ENCODE measurements at regions not wholly inside any gene's neighbourhood (a gene's known extent, or its start where the extent isn't known, plus 50 kb on each side); places are given as distances from the start of the nearest gene placed in this dataset.

DNA sequence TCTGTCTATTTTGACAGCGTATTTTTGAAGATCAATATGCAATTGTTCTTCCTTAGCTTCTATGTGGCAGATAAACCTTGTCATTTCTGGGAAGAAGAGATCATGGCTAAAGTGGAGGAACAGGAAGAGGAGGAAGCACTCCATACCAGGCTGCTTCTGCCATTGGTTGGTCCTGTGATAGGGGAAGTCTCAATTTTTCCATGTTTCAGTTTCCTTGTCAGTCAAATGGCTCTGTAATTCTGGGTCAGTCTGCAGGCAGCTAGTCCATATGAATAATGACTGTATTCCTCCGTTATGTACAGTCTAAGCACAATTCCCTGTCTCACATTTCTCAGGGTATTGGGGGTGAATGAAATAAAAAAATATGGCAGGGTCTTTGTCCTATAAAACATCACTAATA is 277.6 kb upstream of the CXCR4 start:
- no peak for TF ChIP-seq SP1 (IDR thresholded peaks at IDR 0.05)
- TF ChIP-seq ZNF384 (IDR thresholded peaks at IDR 0.05): no peak
- TF ChIP-seq ARNT (IDR thresholded peaks at IDR 0.05): no peak
- TF ChIP-seq, protein P1, sequence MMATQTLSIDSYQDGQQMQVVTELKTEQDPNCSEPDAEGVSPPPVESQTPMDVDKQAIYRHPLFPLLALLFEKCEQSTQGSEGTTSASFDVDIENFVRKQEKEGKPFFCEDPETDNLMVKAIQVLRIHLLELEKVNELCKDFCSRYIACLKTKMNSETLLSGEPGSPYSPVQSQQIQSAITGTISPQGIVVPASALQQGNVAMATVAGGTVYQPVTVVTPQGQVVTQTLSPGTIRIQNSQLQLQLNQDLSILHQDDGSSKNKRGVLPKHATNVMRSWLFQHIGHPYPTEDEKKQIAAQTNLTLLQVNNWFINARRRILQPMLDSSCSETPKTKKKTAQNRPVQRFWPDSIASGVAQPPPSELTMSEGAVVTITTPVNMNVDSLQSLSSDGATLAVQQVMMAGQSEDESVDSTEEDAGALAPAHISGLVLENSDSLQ (IDR thresholded peaks at IDR 0.05): no peak
- TF ChIP-seq TARDBP (IDR thresholded peaks at IDR 0.05): no peak
- TF ChIP-seq HDGF (IDR thresholded peaks at IDR 0.05; ENCODE audit: borderline replicate concordance): no peak
- no peak for TF ChIP-seq LEF1 (IDR thresholded peaks at IDR 0.05; ENCODE audit: borderline replicate concordance)
- no peak for TF ChIP-seq FOXK2 (IDR thresholded peaks at IDR 0.05)
- TF ChIP-seq SUZ12 (IDR thresholded peaks at IDR 0.05): no peak
- TF ChIP-seq CTBP1 (IDR thresholded peaks at IDR 0.05; ENCODE audit: borderline replicate concordance): no peak
- TF ChIP-seq L3MBTL2 (conservative IDR thresholded peaks at IDR 0.05): no peak
- TF ChIP-seq FOXA1 (IDR thresholded peaks at IDR 0.05): no peak
- TF ChIP-seq FOXM1 (IDR thresholded peaks at IDR 0.05; ENCODE audit: borderline replicate concordance): no peak
- TF ChIP-seq NFRKB (IDR thresholded peaks at IDR 0.05): no peak
- TF ChIP-seq BHLHE40 (IDR thresholded peaks at IDR 0.05; ENCODE audit: borderline replicate concordance): no peak
- TF ChIP-seq ELF4 (IDR thresholded peaks at IDR 0.05): no peak
- ChIA-PET CTCF (interaction anchor here (1.9 kb wide), 1 partner anchor 11 kb away, joined by 5 read pairs; no protein-coding TSS in a partner anchor), POLR2A (no interaction called here)
- no peak for DNase-seq (ENCODE audit: extremely low spot score)

DNA sequence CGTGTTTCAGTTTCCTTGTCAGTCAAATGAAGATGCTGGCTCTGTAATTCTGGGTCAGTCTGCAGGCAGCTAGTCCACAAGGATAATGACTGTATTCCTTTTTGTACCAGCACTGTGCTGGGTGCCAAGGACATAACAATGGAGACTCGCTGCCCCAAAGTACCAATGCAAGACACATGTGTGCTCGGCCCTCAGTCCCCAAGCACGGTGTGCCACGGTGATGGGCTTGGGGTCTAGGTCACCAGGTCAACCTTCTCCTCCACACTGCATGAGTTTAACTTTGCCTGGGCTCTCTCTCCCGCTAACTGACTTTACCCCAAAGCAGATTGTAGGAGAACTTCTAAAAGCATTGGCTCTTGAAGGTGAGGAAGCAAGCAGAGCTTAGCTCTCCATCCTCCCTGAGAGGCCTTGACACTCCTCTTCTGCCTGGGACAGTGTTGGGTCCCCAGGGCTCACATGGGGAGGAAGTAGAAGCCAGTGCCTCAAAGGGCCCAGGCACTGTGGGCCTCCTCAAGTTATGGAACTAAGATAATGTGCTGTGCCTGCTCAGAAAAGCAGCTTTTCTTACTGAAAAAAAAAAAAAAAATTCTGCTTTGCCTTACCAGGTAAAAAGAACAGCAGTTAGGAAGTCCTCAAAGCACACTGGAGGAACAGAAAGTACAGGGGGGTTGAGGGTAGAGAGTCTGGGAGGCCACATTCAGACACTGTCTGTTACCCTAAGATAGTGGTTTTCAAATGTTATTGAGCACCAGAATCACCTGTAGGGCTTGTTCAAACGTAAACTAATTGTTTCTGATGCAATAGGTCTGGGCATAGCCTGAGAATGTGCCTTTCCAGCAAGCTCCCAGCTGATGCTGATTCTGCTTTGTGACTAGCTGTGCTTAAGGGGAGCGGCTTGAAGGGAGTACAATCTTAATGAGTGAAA is 276.4 kb upstream of the CXCR4 start:
- CTCF ChIA-PET: no interaction called here
- DNase-seq (ENCODE audit: extremely low spot score): no peak
- POLR2A ChIA-PET: no interaction called here
- no peak for TF ChIP-seq ZNF384 (IDR thresholded peaks at IDR 0.05)
- TF ChIP-seq FOXA1 (IDR thresholded peaks at IDR 0.05): no peak
- TF ChIP-seq LEF1 (IDR thresholded peaks at IDR 0.05; ENCODE audit: borderline replicate concordance): no peak
- no peak for TF ChIP-seq CTBP1 (IDR thresholded peaks at IDR 0.05; ENCODE audit: borderline replicate concordance)
- TF ChIP-seq ARNT (IDR thresholded peaks at IDR 0.05): no peak
- no peak for TF ChIP-seq L3MBTL2 (conservative IDR thresholded peaks at IDR 0.05)

DNA sequence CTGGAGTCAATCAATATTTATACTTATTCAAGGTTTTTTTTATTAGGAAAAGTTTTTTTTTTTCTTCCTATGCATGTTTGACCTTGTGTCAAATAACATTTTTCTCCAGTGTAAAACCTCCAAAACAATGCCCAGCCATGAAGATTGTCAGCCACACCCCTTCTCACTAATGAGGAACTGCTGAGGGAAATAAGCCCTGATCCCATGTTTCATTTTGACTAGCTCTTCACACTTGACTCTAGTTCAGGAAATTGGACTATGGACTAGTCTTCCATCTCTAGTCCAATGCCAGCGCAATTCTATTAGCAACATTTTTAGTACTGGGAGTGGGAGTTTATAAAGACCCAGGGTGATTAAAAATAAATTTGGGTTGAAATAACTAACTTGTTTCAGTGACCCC is 275.6 kb upstream of the CXCR4 start:
- no peak for DNase-seq (ENCODE audit: extremely low spot score)
- CTCF ChIA-PET: no interaction called here
- POLR2A ChIA-PET: no interaction called here
- TF ChIP-seq, protein P1 (IDR thresholded peaks at IDR 0.05): no peak
- no peak for TF ChIP-seq ARNT (IDR thresholded peaks at IDR 0.05)
- no peak for TF ChIP-seq TARDBP (IDR thresholded peaks at IDR 0.05)
- no peak for TF ChIP-seq HDGF (IDR thresholded peaks at IDR 0.05; ENCODE audit: borderline replicate concordance)
- TF ChIP-seq L3MBTL2 (conservative IDR thresholded peaks at IDR 0.05): no peak
- no peak for TF ChIP-seq FOXK2 (IDR thresholded peaks at IDR 0.05)
- no peak for TF ChIP-seq SUZ12 (IDR thresholded peaks at IDR 0.05)
- TF ChIP-seq CTBP1 (IDR thresholded peaks at IDR 0.05; ENCODE audit: borderline replicate concordance): no peak
- TF ChIP-seq ZNF384 (IDR thresholded peaks at IDR 0.05): no peak
- TF ChIP-seq NFRKB (IDR thresholded peaks at IDR 0.05): no peak
- TF ChIP-seq FOXM1 (IDR thresholded peaks at IDR 0.05; ENCODE audit: borderline replicate concordance): no peak
- no peak for TF ChIP-seq SP1 (IDR thresholded peaks at IDR 0.05)
- no peak for TF ChIP-seq ELF4 (IDR thresholded peaks at IDR 0.05)
- no peak for TF ChIP-seq LEF1 (IDR thresholded peaks at IDR 0.05; ENCODE audit: borderline replicate concordance)
- no peak for TF ChIP-seq FOXA1 (IDR thresholded peaks at IDR 0.05)
- no peak for TF ChIP-seq BHLHE40 (IDR thresholded peaks at IDR 0.05; ENCODE audit: borderline replicate concordance)

DNA sequence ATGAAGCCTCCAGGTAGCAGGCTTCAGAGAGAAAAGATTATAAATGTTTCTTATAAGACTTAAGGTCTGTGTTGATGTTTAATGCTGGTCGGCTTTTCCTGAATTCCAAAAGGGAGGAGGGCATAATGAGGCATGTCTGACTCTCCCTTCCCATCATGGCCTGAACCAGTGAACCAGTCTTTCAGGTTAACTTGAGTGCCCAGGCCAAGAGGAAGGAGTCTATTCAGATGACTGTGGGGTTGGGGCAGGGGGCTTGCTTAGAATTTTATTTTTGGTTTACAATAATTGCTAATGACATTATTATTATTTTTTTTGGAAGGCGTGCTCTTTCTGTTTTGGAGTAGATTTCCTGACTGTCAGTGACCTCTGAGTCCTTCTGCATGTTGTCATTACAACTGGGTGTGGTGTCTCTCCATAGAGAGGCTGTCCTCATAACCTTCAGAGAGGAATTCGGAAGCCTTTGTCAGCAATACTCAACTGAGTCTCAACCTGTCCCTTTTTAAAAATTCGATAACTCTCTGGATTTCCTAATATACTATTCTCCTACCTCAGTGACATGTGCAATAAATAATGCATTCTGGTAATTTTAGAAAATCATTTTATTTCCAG is 275.1 kb upstream of the CXCR4 start:
- CTCF ChIA-PET: no interaction called here
- no peak for DNase-seq (ENCODE audit: extremely low spot score)
- TF ChIP-seq, protein P1 (IDR thresholded peaks at IDR 0.05): no peak
- TF ChIP-seq ELF4 (IDR thresholded peaks at IDR 0.05) (no peak), HDGF (IDR thresholded peaks at IDR 0.05; ENCODE audit: borderline replicate concordance) (no peak), BHLHE40 (IDR thresholded peaks at IDR 0.05; ENCODE audit: borderline replicate concordance) (no peak), TARDBP (IDR thresholded peaks at IDR 0.05) (no peak), NFRKB (IDR thresholded peaks at IDR 0.05) (no peak)
- POLR2A ChIA-PET: no interaction called here

DNA sequence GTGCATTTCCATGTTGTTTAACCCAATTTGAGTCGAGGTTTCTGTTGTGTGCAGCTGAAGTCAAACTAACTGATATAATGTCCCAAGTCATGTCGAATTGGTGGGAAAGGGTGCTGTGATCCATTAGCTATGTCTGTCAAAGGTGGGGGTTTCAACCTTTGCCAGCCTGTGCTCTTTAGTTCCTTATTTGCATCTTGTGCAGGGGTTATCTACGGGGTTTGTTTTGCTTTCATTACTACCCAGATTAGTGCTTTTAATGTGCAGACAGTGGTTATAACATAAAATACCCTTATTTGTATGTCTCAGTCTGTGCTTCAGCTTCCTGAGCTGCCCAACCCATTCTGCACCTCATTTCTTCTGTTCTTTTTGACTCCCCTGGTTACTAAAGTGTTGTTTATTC is 271.9 kb upstream of the CXCR4 start:
- POLR2A ChIA-PET: no interaction called here
- DNase-seq (ENCODE audit: extremely low spot score): no peak
- CTCF ChIA-PET: no interaction called here
- TF ChIP-seq HDGF (IDR thresholded peaks at IDR 0.05; ENCODE audit: borderline replicate concordance): no peak
- no peak for TF ChIP-seq BHLHE40 (IDR thresholded peaks at IDR 0.05; ENCODE audit: borderline replicate concordance)
- no peak for TF ChIP-seq NFRKB (IDR thresholded peaks at IDR 0.05)
- TF ChIP-seq ZNF384 (IDR thresholded peaks at IDR 0.05): no peak
- no peak for TF ChIP-seq FOXM1 (IDR thresholded peaks at IDR 0.05; ENCODE audit: borderline replicate concordance)
- TF ChIP-seq SP1 (IDR thresholded peaks at IDR 0.05): no peak
- no peak for TF ChIP-seq ARNT (IDR thresholded peaks at IDR 0.05)
- TF ChIP-seq TARDBP (IDR thresholded peaks at IDR 0.05): no peak
- no peak for TF ChIP-seq ELF4 (IDR thresholded peaks at IDR 0.05)

DNA sequence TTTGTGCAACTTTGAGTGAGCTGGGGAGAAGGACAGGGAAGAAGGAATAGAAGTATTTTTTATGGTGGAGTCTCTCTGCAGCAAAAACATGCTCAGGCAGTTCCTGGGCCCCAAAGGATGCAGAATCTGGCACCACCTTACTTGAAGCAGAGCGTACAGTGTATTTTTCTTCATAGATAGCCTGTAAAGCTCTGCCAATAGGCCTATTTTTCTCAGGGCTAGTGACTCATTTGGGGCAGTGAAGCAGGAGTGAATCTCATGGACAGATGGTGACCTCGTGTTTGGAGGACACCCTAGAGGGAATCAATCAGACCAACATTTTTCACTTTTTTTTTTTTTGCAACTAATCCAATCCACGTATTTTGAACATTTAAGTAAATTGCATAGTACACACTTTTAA is 268.1 kb upstream of the CXCR4 start:
- TF ChIP-seq NFRKB (IDR thresholded peaks at IDR 0.05): no peak
- no peak for TF ChIP-seq LEF1 (IDR thresholded peaks at IDR 0.05; ENCODE audit: borderline replicate concordance)
- TF ChIP-seq TARDBP (IDR thresholded peaks at IDR 0.05): no peak
- TF ChIP-seq BHLHE40 (IDR thresholded peaks at IDR 0.05; ENCODE audit: borderline replicate concordance): no peak
- no peak for TF ChIP-seq HDGF (IDR thresholded peaks at IDR 0.05; ENCODE audit: borderline replicate concordance)
- no peak for TF ChIP-seq SP1 (IDR thresholded peaks at IDR 0.05)
- TF ChIP-seq ZNF384 (IDR thresholded peaks at IDR 0.05): no peak
- no peak for TF ChIP-seq ARNT (IDR thresholded peaks at IDR 0.05)
- no peak for TF ChIP-seq FOXM1 (IDR thresholded peaks at IDR 0.05; ENCODE audit: borderline replicate concordance)
- TF ChIP-seq SUZ12 (IDR thresholded peaks at IDR 0.05): no peak
- no peak for TF ChIP-seq FOXA1 (IDR thresholded peaks at IDR 0.05)
- no peak for TF ChIP-seq CTBP1 (IDR thresholded peaks at IDR 0.05; ENCODE audit: borderline replicate concordance)
- TF ChIP-seq FOXK2 (IDR thresholded peaks at IDR 0.05): no peak
- TF ChIP-seq ELF4 (IDR thresholded peaks at IDR 0.05): no peak
- TF ChIP-seq, protein P1 (IDR thresholded peaks at IDR 0.05): no peak
- TF ChIP-seq L3MBTL2 (conservative IDR thresholded peaks at IDR 0.05): no peak
- CTCF ChIA-PET: interaction anchor here (0.6 kb wide), 1 partner anchor 280 kb away, joined by 7 read pairs; no protein-coding TSS in a partner anchor
- POLR2A ChIA-PET: no interaction called here
- DNase-seq (ENCODE audit: extremely low spot score): no peak

All from HEK293T (cell line).